HT1080 (cell line): ENCODE measurements at regions not wholly inside any gene's neighbourhood (a gene's known extent, or its start where the extent isn't known, plus 50 kb on each side); places are given as distances from the start of the nearest gene placed in this dataset.
A peak's percentile ranks its signal among the peaks of the same experiment; 100 is the strongest.

Source experiments
- DNase-seq: peaks from one replicate; pipeline ENCODE4 v3.0.0-alpha.2; 2015; ENCODE audit warnings: low read depth

DNA sequence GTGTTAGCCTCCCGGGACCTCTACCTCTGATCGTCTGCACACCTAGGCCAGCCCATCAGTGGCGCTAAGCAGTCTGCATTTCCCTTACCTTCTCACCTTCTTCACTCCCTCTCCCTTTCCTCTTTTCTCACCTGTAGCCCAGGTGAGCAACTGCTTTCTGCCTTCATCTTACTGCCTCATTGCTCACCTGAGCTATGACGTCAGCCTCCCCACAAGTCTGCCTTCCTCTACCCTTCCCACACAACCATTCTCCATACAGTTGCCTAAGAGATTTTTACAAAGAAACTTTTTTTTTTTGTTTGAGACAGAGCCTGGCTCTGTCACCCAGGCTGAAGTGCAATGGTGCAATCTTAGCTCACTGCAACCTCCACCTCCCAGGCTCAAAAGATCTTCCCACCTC, 136.3 kb downstream of the BCOR start:
- DNase-seq, result no peak

DNA sequence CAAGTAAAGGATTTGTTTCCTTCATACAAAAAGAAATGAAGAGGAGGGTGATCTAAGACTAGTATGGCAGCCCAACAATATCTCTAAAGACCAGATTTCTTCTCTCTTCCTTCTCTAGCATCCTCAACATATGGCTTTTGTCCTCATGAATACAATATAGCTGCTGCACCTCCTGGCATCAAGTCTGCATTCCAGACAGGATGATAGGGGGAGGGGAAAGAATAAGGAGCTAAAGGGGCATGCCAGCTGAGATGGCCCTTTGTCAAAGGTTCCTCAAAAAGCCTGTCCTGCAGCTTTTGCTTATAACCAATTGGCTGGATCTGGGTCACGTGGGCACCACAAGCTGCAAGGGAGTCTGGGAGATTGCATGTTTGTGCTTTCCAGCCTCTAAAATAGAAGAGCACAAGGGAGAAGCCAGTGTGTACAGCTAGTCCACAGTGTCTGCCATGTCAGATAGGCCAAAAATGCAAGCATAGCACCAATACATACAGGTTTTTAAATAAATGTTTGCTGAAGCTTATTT, 132.6 kb downstream of the BCOR start:
- DNase-seq, result no peak

DNA sequence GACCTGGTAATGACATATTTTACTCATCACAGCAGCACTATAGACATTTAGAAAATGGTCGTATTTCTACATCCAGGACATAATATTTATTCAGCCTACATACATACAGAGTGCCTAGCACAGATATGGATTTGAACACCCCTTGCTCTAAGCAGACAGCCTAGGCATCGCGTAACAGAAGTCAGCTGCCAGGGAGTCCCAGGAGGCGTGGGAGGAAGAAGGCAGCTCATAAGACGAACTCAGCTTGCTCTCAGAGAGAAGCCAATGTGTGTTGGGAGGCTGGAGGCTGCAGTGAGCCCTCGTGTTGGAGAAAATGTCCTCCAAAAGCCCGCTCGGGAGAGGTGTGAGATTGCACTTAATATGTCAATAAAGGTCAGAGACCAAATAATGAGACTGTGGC, 131.6 kb downstream of the BCOR start:
- no peak for DNase-seq

DNA sequence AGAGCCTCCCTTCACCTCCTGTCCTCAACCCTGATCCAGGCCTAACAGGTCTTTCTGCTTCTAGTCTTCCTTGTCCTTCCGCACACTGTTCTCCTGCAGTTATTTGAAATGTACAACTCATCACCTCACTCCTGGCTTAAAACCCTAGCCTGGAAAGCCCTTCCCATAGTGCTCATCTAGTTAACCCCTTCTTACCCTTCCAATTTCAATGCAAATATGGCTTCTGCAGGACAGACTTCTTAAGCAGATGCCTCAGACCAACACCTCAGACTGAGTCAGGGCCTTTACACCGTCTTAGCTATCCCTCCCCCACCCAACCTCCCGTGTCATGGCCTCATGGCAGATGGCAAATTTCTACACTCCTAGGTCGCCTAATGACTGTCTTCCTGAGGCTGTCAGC, 130.4 kb downstream of the BCOR start:
- DNase-seq, result no peak

DNA sequence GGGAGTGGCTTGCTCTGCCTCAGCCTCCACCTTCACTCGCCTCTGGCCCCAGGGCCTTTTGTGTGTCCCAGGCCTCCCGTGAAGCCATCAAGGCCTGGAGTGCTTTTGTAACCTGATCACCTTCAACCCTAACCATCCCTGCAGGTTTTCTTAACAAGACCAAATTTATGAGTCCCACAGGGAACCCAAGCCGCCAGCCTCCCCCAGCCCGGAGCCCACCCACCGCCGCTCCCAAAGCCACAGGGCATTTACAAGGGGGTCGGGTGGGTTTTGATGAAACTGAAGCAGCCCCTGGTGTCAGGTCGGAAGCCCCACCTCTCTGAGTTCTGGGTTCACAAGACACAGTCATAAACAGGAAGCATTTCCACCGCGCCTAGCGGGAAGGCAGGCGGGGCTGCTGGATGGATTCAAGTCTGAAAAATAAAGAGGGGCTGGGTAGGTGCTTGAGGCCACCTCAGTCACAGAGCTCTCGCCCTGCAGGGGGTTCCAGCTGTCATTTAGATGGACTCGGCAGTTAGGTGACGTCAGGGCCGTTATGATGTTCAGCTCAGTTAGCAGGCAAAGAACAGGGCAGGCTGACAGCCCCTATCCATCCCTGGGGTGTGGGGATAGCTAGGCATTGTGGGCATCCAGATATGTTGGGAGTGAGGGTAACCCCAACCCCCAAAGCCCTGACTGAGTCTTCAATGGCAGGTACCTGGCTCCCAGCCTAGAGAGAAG, 128.5 kb downstream of the BCOR start:
- no peak for DNase-seq

DNA sequence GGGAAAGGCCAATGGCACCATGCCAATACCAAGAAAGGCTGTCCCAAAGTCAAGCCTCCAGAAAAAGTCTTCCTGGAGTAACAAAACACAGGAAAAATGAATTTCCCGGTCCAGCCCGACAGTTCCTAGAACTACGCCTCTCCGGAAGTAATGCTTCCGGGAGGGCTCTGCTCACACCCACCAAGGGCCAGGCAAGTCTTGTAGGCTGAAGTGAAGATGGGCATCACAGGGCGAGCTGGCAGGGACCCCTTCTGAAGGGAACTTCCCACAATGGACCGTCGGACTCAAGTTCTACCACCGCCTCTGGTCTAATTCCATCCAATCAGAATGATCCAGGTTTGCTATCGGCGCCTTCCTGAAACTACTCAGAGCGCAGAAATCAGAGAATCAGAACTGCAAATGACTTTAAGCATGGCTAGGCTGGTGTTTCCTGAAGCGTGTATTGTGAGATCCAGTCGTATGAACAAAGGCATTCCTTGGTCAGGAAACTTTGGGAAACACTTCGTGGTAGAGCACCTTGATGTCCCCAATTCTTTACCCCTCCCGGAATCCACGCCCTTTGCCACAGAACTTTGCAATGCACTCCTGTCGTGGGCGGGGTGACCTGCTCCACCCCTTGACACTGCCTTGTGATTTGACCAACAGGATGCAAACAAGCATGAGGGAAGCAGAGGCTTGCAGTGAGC, 127.8 kb downstream of the BCOR start:
- no peak for DNase-seq

DNA sequence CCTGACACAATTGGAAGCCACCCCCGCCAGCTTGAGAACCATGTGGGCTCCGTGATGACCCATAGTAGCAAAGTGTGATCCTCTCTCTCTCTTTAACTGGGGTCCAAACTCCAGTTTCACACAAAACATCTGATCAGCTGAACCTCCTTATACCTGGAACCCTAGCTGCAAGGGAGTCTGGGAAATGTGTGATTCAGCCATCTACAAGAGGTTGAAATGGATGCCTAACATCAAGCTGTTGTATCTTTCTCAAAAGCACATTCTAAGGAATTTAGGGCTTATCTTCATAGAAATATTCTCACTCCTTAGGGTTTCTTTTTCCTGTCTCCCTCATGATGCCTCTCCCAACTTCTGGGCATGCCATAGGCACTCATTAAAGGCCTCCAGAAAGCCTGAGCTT, 126.0 kb downstream of the BCOR start:
- no peak for DNase-seq

DNA sequence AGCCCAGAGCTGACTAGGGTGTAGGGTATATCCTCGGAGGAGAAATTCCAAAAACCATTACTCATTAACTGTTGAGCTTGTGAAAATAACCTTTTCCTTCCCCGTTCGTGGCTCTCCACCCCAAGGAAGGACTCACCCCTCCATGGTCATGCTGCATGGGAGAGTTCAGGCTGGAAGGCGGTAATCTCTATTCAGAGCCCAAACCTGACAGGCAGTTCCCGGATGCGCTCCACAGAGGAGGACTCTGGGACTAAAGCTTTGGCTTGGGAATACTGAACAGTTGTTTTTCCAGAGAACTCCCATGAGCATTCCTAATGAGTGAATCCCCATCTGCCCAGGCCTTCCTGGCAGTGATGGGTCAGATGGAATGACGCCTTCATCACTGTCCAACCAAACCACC, 125.4 kb downstream of the BCOR start:
- DNase-seq, result peak; percentile 29

DNA sequence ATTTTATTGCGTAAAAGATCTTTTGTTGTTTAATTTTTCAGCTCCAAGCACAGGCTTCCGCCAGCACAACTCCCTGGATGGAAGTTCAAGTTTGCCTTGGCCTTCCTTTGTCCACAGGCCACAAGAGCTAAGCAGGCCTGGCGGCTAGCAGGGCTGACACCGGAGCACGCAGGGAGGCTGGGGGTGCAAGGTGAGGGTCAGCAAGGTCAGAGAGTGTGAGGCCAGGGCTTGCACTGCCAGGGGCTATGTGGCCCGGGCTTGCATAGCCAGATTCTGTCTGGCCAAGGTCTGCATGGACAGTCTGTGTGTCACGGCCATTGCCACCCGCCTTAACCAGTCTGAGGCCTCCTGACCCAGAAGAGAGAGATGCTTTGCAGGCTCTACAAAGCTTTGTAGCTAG, 123.9 kb downstream of the BCOR start:
- no peak for DNase-seq

DNA sequence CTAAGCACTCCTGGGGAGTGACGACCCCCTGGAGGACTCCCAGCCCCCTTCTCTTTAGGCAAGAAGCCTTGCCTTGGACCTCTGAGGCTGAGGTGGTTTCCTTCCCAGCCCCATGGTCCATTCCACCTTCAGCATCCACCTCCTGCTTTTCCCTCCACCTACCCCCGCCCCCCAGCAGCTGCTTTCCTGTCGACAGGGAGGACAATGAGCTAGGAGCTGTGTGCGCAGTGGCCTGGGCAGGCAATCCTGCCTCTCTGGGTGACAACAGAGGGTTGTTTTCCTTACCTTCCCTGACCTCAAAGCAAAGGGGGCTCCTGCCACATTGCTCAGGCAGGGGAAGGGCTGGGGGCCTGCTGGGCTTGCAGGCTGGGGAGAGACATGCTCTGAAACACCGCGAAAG, 123.5 kb downstream of the BCOR start:
- DNase-seq, result no peak

DNA sequence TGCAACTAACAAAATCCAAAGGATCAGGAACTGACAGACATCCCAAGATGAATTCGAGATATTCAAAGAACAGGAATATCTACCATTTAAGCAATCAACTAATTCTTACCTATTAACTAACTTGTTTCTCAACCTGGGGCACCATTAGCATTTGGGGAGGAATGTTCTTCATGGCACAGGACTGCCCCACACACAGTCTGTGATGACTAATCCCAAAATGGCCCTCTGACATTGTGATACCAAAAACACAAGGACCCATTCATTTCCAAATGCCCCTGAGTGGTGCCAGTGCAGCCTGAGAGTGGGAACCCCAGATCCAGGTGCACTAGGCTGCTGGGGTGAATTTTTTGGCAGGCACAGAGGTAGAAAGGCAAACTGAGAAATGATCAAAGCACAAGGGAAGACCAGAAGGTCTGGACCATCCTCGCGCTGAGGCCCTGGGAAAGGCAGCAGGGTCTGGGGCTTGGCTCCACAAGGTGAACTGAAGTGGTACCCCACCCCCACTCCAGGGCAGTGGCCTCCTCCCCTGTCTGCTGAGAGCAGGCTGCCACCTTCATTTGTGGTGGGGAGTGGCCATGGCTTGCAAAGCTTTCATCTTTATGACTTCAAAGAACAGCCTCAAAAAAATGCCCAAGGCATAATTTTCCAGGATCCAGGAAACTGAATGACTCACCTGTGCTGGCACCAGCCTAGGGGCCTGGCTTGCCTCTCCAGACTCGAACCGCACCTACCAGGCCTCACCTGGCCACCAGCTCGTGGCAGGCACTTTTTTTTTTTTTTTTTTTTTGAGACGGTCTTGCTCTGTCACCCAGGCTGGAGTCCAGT, 122.4 kb downstream of the BCOR start:
- no peak for DNase-seq

DNA sequence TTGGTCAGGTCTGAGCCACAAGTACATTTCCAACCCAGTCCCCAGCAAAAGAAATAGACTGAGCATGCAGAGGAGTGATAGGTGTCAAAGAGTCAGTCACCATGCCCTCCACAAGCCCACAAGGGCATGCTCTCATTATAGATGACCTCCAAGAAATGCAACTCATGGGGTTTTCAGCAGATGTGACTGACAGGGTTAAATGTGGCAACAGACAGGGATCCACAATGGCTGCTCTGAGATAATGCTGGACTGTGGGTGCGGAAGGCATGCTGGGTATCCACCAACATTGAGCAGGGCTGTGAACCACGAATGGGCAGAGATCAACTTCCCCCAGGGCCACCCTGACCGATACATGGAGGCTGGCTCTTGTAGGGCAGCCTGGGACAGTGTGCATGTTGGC, 115.8 kb downstream of the BCOR start:
- DNase-seq, result no peak

DNA sequence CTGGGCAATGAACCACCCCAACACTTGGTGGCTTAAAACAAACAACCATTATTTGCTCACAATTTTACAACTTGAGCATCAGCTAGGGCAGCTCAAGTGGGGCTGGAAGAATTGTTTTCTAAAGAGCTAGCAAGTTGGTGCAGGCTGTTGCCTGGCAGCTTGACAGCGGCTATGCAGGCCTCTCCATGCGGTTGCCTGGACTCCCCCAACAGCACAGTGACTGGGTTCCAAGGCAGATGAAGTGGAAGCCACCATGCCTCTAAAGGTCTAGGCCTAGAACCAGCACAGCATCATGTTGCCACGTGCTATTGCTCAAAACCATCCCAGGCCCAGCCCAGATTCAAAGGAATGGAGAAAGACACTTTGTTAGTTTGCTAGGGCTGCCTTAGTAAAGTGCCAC, 114.8 kb downstream of the BCOR start:
- no peak for DNase-seq

DNA sequence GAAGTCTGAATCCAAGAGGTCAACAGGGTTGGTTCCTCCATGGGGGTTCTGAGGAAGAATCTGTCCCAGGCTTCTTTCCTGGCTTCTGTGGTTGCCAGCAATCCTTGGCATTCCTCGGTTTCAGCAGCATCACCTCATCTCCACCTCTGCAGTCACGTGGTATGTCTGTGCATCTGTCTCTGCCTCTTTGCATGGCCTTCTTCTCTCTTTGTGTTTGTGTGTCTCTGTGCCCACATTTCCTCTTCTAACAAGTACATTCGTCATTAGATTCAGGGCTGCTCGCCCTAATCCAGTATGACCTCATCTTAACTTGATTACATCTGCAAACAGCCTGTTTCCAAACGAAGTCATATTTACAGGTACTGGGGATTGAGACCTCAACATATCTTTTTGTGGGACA, 114.0 kb downstream of the BCOR start:
- DNase-seq, result peak; percentile 34

DNA sequence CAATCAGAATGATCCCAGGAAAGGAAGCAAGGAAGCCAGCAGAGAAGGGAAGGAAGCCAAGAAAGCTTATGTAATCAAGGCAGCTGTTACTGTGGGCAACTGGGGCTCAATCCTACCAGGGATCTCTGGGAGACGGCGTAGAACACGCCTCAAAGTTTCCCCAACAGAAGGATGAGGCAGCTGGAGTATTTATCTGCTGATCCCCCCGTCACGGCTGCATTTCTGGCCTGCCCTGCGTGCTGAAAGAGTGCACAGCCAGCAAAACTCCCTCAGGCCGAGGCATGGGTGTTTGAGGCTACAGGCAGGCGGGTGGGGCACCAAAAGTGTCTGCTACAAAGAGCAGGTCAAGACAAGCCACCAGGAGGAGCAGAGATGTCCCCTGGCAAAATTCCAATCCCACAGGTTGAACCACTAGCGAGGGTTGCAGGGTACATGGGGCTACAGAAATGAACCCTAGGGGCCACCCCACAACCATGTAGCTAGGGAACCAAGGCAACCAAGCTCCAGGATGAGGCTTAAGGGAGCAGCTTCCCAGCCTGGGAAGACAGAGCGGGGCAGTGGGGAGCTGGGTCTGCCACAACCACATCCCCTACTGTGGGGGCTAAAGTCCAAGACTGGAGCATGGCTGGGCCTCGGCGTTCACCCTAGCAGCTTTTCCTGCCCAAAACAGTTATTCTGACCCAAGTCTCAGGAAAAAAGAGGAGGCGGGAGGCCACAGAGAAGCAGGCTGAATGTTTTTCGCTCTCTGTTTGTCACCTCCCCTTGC, 113.4 kb downstream of the BCOR start:
- DNase-seq, result peak; percentile 8

DNA sequence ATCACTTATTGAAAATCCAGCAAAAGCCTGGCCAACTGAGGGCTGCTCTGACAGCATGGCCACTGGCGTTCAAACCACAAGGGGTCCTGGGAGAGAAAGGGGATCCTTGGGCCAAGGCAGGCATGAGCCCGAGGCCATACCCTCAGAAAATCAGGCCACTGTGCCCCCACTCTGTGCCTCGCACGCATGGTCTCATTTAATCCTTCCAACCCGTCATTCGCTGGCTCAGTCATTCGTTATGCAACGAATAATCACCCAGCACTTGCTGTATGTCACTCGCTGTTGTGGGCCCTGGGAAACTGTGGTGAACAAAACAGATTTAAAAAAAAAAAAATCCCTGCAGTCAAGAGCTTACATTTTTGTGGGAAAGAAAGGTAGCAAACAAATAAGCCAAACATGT, 112.7 kb downstream of the BCOR start:
- DNase-seq, result no peak

DNA sequence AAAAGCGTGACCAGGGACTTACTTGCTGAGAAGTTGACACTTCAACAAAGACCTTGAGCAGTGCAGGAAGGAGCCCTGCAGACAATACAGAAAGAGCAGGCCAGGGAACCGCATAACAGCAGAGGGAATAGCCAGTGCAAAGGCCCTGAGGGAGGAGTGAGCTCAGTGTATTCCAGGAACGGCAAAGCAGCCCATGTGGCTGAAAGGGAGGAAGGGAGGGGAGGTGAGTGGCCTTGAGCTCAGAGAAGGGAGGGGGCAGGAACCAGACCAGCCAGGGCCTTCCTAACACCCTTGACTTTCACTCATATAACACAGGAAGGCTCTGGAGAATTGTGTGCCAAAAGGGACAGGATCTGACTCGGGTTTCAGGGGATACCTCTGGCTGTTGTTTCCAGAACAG, 112.2 kb downstream of the BCOR start:
- no peak for DNase-seq

DNA sequence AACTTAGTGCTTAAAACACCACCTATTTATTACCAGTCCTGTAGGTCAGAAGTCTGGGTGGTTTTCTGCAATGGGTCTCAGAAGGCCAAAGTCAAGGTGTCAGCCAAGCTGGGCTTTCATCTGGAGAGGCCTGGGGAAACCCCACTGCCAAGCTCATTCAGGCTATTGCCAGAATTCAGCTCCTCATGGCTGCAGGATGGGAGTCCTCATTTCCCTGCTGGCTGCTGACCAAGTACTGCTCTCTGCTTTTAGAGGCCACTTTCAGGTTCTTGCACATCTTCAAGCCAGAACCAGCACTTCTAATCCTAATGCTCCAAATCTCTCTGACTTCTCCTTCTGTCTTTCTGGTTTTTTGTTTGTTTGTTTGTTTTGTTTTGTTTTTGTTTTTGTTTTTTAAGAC, 109.3 kb downstream of the BCOR start:
- DNase-seq, result no peak

DNA sequence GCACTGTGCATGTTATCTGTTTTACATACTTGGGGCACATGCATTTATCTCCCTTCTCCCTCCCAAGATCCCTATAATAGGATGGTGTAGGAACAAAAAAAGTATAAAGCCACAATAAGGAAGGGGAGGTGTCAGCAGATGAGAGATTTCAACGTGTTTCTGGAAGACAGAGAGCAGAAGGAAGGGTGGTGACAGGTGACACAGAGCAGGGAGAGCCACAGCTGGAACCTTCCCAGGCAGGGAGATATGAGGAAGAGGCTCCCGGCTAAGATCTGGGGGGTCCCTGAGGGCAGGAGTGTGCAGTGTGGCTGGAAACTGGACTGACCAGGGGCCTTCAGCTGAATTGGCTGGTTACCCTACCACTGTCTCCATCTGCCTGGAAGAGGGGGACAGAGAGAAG, 107.4 kb downstream of the BCOR start:
- no peak for DNase-seq

DNA sequence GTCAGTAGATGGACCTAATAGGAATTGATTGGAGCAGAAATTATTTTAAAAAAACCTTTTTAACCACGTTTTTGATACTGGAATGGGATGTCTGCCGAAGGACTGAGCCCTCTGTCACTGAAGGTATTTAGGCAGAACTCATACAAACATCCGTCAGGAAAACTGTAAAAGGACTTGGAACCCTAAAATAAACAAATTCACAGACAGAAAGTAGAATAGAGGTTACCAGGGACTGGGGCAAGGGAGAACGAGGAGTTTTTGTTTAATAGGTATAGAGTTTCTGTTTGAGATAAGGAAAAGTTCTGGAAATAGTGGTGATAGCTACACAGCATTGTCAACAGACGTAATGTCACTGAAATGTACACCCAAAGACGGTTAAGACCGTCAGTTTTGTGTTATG, 105.5 kb downstream of the BCOR start:
- no peak for DNase-seq

DNA sequence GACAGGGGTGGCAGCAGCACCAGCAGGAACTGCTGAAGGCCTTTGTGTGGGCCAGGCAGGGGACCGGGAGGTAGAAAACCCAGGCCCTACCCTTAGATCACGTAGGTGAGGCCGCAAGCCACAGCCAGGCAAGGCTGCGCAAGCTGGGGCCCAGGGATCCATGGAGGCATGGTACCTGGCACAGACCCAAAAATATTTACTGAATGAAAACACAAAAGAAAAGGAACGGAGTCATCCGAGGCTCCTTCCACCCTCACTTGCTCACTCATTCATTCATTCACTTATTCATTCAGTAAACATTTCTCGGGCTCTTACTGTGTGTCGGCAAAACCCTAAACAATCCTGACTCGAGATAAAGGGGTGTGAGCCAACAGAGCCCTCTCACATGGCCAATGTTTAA, 102.3 kb downstream of the BCOR start:
- DNase-seq, result no peak

DNA sequence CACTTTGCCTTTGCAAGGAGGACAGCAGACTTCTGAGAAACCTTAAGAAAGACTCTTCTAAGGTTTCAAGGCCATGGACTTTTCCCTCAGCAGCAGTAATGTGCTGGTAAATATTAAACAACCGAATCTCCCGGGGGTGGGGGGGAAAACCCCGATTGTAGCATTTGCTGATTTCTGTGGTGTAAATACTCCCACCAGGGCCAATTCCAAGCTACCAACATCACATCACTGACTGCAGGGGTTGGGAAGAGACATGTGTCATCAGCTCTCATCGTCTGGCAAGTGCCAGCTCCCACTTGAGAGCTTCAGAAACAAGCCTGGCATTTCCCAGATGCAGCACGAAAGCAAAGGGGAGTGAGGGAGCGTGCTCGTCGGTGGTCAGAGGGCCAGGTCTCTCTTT, 101.2 kb downstream of the BCOR start:
- no peak for DNase-seq
